OCI-LY3 (cell line): ENCODE measurements at regions not wholly inside any gene's neighbourhood (a gene's known extent, or its start where the extent isn't known, plus 50 kb on each side); places are given as distances from the start of the nearest gene placed in this dataset.

Source experiments
- H2AFZ ChIP-seq: fragments of 200-600, 300-600 bp; shearing (Covaris generic); 2 replicates; pipeline ENCODE4 v1.6.0; 2014; ENCODE audit warnings: antibody characterized with exemption, low read depth, low read length
- H3K27ac ChIP-seq: fragments of 200-600, 300-600 bp; sonication (generic); 2 replicates; pipeline ENCODE4 v1.5.1; 2014; ENCODE audit warnings: mild to moderate bottlenecking, low read length, moderate library complexity, mixed read lengths
- H3K27me3 ChIP-seq: fragments of 200-600, 300-600 bp; sonication (generic); 2 replicates; pipeline ENCODE4 v1.6.1; 2014; ENCODE audit warnings: low read depth, low read length, mixed read lengths
- H3K36me3 ChIP-seq: fragments of 200-600, 300-600 bp; sonication (generic); replicated peaks from 2 replicates; pipeline ENCODE3; 2014; ENCODE audit warnings: low read depth, low read length, mixed read lengths
- H3K4me1 ChIP-seq: fragments of 300-600, 200-600 bp; sonication (generic); 2 replicates; pipeline ENCODE4 v1.6.1; 2014; ENCODE audit warnings: low read length, mixed read lengths
- H3K4me2 ChIP-seq: fragments of 200-600, 300-600 bp; sonication (generic); 2 replicates; pipeline ENCODE4 v1.6.1; 2014; ENCODE audit warnings: low read length, mixed read lengths
- H3K4me3 ChIP-seq: fragments of 300-600, 200-600 bp; sonication (generic); 2 replicates; pipeline ENCODE4 v1.5.1; 2014; ENCODE audit warnings: antibody characterized with exemption, mild to moderate bottlenecking, low read length, moderate library complexity
- H3K79me2 ChIP-seq: fragments of 300-600, 200-600 bp; shearing (Covaris generic); 2 replicates; pipeline ENCODE4 v1.6.1; 2014; ENCODE audit warnings: mild to moderate bottlenecking, low read length, mixed read lengths
- H3K9ac ChIP-seq: fragments of 300-600, 200-600 bp; shearing (Covaris generic); 2 replicates; pipeline ENCODE4 v1.6.0; 2014; ENCODE audit warnings: mild to moderate bottlenecking, low read length, moderate library complexity
- H3K9me3 ChIP-seq: fragments of 200-600, 300-600 bp; shearing (Covaris generic); 2 replicates; pipeline ENCODE4 v1.6.1; 2014; ENCODE audit warnings: low read length, mixed read lengths; ENCODE audit not compliant: insufficient read depth
- H4K20me1 ChIP-seq: fragments of 200-600, 300-600 bp; sonication (generic); 2 replicates; pipeline ENCODE4 v1.6.1; 2016; ENCODE audit warnings: low read length, mixed read lengths; ENCODE audit not compliant: insufficient read depth
- EZH2phosphoT487 ChIP-seq: fragments of 200-600 bp; shearing (Covaris generic); IDR thresholded peaks from 2 replicates; pipeline ENCODE4 v1.6.1; 2018; ENCODE audit warnings: antibody characterized with exemption, mixed run types, low read depth
- TF ChIP-seq, protein P1 (sequence below): fragments of 200-600, 300-600 bp; sonication (generic); IDR thresholded peaks from 2 replicates; pipeline ENCODE4 v1.5.1; 2014; ENCODE audit warnings: antibody characterized with exemption, low read length, low read depth

DNA sequence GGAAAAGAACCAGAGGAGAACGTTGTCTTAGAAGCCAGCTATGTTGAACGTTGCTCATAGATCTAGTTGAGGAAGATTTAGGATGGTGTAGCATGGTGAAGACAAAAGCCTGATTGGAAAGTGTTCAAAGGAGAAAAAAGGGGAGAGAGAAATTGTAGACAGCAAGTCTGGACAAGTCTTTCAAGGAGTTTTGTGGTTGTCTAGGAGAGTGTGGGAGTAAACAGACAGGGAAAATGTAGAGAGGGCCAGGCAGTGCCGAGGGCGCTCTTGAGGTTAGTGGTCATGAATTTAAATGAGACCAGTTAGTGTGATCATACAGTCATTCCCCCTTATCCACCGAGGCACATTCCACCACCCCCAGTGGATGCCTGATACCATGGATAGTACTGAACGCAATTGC lies 167.5 kb upstream of the IL12A start:
- Histone ChIP-seq H3K27me3 (no peaks in the 10 kb centered on the region), H3K4me1 (peaks cover 9% of the 10 kb centered on the region), H3K27ac (no peak overlapping the region), H3K9me3 (no peaks in the 10 kb centered on the region), H3K79me2 (no peaks in the 10 kb centered on the region), H3K36me3 (no peaks in the 10 kb centered on the region), H2AFZ (no peak overlapping the region), H4K20me1 (no peaks in the 10 kb centered on the region), H3K9ac (no peak overlapping the region), H3K4me2 (no peak overlapping the region), H3K4me3 (no peak overlapping the region)
- no peak for TF ChIP-seq EZH2phosphoT487
- TF ChIP-seq, protein P1, sequence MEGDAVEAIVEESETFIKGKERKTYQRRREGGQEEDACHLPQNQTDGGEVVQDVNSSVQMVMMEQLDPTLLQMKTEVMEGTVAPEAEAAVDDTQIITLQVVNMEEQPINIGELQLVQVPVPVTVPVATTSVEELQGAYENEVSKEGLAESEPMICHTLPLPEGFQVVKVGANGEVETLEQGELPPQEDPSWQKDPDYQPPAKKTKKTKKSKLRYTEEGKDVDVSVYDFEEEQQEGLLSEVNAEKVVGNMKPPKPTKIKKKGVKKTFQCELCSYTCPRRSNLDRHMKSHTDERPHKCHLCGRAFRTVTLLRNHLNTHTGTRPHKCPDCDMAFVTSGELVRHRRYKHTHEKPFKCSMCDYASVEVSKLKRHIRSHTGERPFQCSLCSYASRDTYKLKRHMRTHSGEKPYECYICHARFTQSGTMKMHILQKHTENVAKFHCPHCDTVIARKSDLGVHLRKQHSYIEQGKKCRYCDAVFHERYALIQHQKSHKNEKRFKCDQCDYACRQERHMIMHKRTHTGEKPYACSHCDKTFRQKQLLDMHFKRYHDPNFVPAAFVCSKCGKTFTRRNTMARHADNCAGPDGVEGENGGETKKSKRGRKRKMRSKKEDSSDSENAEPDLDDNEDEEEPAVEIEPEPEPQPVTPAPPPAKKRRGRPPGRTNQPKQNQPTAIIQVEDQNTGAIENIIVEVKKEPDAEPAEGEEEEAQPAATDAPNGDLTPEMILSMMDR, result no peak

DNA sequence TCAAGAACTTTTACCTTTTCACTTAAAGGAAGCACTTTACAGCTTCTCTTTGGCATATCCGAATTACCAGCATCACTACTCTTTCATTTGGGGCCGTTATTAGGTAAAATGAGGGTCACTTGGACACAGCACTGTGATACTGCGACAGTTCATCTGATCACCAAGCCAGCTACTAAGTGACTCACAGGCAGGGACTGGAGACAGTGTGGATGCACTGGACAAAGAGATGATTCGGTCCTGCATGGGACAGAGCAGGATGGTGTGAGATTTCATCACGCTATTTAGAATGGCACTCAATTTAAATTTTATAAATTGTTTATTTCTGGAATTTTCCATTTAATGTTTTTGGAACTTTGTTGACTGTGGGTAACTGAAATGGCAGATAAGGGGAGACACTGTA lies 166.9 kb upstream of the IL12A start:
- no peak overlapping the region for H3K4me3 ChIP-seq
- H3K9ac ChIP-seq, result no peak overlapping the region
- H3K27ac ChIP-seq, result no peak overlapping the region
- peaks cover 15% of the 10 kb centered on the region for H3K4me1 ChIP-seq
- H3K79me2 ChIP-seq, result no peaks in the 10 kb centered on the region
- H2AFZ ChIP-seq, result no peak overlapping the region
- H3K4me2 ChIP-seq, result no peak overlapping the region
- H4K20me1 ChIP-seq, result no peaks in the 10 kb centered on the region
- H3K27me3 ChIP-seq, result no peaks in the 10 kb centered on the region
- no peaks in the 10 kb centered on the region for H3K9me3 ChIP-seq
- no peaks in the 10 kb centered on the region for H3K36me3 ChIP-seq
- no peak for TF ChIP-seq EZH2phosphoT487
- TF ChIP-seq, protein P1, result no peak

DNA sequence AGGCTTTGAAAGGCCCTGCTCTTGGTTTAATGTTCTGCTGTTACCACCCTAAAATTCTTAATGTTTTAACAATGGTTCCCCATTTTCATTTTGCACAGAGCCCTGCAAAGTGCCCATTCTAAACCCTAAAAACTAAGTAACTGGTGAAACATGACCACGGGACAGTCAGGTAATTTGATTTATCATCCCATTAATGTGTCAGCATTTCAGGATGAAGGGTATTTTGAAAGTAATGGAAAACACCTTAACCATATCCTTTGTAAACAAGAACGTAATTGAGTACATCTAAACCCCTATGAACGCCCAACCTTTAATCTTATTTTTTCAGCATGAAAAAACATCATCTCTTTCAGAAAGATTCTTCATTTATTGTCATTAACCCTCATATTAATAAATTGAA lies 164.9 kb upstream of the IL12A start:
- Histone ChIP-seq H3K36me3 (no peaks in the 10 kb centered on the region), H3K4me1 (peaks cover 24% of the 10 kb centered on the region), H3K4me2 (no peak overlapping the region), H3K27ac (no peak overlapping the region), H4K20me1 (no peaks in the 10 kb centered on the region), H2AFZ (no peak overlapping the region), H3K9me3 (no peaks in the 10 kb centered on the region), H3K79me2 (no peaks in the 10 kb centered on the region), H3K9ac (no peak overlapping the region), H3K4me3 (no peak overlapping the region), H3K27me3 (no peaks in the 10 kb centered on the region)
- no peak for TF ChIP-seq EZH2phosphoT487
- TF ChIP-seq, protein P1, result no peak

DNA sequence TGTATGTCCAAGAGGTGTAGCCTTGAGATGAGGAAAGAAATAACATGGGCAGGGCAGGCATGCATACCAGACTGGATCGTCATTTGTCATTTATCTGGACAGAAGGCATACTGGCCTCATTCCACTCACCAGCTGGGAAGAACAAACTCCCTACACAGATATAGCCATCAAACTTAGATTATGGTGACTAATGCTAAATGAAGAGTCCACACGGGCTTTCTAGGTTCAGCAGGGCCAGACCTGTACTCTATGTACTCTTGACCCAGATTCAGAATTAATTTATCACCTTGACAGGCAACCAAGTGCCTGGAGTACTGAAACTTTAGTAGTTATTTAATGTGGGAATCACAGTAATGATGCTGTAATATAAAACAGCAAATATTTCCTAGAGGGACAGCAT lies 164.3 kb upstream of the IL12A start:
- H3K9ac ChIP-seq, result no peak overlapping the region
- no peak for TF ChIP-seq EZH2phosphoT487
- TF ChIP-seq, protein P1, result no peak
- H3K27ac ChIP-seq, result no peak overlapping the region
- no peaks in the 10 kb centered on the region for H3K9me3 ChIP-seq
- no peaks in the 10 kb centered on the region for H3K36me3 ChIP-seq
- no peaks in the 10 kb centered on the region for H4K20me1 ChIP-seq
- no peak overlapping the region for H2AFZ ChIP-seq
- H3K4me3 ChIP-seq, result no peak overlapping the region
- no peak overlapping the region for H3K4me2 ChIP-seq
- H3K27me3 ChIP-seq, result no peaks in the 10 kb centered on the region
- H3K79me2 ChIP-seq, result no peaks in the 10 kb centered on the region
- peaks cover 20% of the 10 kb centered on the region for H3K4me1 ChIP-seq
